GM21825 (cell line): ENCODE measurements at regions not wholly inside any gene's neighbourhood (a gene's known extent, or its start where the extent isn't known, plus 50 kb on each side); places are given as distances from the start of the nearest gene placed in this dataset.
"Not testable (repeated sequence)": the region's sequence is repeated elsewhere in the genome, so short reads cannot be mapped to it uniquely, and the experiment has no call there.

Experiments
- ATAC-seq: cut with Tn5 transposase; IDR thresholded peaks from one replicate; pipeline ENCODE4 v1.9.1; 2021; ENCODE audit warnings: mild to moderate bottlenecking, moderate library complexity; ENCODE audit not compliant: unreplicated experiment

DNA sequence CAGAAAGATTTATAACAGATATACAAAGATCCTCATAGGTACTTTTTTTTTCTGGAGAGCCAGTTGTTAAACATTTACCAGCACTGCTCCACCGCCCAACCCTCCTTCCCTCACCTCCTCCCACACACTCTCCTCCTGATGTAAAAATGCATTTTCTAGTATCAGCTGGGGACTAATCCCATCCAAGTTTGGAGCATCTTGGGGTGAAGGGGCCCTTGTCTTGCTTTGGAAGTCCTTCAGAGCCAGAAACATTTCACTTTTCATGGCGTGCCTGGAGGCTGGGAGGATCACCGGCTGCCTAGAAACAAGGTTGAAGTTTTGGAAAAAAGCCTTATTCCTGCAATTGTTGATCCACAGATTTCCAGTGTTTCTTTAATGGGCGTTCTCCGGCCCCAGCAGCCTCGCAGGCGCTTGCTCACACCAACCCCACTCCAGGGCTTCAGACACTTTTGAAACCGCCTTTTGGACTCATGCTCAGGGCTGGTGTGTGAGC is 165.1 kb upstream of the AFDN start:
- no peak for ATAC-seq

DNA sequence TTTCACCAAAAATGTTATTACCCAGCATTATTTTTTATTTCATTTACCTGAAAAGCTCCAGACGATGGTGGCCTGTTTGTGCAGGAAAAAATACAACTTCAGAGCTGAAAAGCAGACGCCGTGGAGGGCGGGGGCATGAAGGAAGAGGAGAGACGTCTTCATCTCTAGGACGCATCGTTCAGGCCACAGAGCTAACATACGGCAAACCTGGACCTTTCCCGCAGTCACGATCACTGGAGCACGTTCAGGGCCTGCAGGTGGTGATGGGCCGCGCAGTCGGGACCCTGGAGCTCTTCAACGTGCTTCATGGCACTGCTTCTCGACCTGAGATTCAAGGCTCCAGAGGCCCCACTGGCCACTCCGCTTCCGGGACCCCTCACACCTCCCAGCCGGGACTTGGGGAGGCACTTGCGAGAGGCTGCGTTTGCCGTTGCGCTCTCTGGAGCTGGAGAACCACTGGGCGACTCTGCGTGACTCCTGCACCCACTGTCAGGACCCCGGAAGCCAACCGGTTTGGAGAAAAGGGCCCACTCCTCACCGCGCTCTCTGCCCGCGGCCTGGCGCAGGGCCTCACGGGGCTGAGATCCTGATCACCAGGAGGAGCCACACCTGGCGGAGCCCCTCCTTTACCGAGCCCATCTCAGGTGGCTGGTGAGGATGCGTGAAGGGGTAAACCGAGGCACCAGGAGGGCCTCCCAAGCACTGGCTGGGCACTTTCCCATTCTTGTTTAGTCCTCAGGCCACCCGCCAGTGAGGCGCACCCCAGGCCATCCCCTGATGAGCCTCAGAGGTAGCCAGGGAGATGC is 164.4 kb upstream of the AFDN start:
- ATAC-seq: no peak

DNA sequence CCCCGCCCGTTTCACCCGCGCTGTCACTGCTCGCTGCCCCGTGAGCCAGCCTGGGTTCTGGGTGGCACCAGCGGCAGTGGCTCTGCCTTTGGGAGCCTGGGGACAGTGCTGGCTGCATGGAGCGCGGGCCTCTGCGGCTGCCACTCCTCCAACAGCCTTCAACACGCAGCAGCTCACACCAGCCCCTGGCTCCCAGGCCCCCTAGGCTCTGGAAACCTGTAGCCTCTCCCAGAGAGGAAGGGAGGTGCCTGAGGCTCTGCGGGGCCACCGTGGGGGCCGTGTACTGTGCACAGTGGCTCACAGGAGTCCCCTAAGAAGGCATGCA is 163.9 kb upstream of the AFDN start:
- ATAC-seq: no peak

DNA sequence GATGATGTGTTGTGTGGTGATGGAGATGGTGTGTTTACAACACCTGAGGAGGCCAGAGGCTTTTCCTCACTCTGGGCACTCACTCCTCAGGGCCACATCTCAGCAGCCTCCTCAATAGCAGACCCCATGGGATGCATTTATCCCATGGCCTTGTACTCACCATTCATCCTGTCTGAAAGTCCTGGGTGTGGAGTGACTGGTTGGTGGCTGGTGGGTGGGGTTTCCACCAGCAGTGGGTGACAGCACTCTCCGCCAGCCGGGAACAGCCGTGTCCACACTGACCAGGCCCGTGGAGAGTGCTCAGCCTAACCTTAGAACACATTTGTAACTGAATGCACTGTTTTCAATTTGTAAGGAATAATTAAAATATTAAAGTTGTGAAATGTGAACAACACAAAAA is 163.4 kb upstream of the AFDN start:
- no peak for ATAC-seq

DNA sequence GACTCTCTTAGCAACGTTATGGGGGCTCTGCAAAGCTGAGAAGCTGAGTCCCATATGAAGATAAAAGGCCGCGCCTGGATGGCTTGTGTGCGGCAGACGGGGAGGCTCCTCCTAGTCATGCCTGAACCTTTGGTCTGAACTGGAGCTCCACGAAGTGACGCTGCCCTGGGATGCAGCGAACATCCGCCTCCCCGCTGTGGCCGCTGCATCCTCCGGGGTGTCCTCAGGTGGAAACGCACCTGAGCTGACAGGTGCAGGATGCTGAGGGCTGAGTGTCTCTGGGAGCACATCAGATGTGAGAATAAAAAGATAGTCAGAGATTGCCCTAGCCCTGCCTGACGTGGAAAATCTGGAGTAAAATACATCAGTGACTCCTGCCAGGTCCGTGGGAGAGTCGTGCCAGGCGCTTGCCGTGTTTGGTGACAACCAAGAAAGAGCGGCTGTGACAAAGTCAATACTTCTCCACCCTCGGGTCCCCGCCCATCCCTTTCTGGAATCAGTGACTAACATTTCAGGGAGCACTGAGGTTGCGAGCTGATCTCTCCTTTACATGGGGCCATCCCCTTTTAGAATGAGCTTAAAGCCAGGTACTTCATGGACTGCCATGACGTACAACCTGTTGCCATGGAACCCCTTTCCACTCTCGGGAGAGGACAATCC is 162.8 kb upstream of the AFDN start:
- ATAC-seq: no peak

DNA sequence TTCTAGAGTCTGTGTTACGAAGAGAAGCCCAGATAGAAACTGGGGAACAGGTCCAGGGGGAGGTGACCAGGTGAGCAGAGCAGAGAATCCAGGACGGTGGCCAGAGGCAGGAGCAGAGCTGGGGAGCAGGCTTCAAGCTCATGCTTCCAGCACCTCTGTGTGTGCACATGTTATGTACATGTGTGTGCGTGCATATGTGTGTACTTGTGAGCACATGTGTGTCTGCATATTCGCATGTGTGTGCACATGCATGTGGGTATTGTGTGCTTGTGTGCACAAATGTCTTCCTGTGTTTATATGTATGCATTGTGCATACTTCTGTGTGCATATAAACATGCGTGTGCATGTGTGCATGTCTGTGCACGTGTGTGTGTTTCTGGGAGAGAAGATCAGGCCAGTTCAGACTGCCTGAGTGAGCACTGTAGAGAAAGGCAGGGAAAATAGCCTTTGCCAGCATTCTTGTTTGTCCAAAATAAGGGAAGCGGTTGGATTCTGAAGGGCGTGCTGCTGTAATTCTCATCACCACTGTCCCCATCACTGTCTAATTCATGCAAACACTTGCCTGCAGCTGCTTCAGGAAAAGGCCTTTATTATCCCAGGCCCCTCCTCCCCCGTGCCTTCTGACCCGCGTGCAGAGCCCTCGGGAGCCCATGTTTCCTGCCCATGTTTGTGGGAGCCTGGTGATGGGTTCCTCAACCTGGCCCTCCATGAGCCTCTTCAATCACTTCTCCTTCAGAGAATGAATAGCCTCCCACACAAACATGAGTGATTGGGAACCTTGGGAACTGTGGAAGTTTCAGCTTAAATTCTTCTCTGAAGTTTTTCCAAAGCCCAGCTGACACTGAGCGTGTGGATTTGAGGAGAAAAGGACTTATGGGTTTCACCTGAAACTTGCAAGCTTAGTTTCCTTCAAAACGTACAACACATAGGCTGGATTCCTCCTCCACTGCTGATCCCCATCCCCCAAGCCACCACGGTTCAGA is 161.7 kb upstream of the AFDN start:
- ATAC-seq: no peak

DNA sequence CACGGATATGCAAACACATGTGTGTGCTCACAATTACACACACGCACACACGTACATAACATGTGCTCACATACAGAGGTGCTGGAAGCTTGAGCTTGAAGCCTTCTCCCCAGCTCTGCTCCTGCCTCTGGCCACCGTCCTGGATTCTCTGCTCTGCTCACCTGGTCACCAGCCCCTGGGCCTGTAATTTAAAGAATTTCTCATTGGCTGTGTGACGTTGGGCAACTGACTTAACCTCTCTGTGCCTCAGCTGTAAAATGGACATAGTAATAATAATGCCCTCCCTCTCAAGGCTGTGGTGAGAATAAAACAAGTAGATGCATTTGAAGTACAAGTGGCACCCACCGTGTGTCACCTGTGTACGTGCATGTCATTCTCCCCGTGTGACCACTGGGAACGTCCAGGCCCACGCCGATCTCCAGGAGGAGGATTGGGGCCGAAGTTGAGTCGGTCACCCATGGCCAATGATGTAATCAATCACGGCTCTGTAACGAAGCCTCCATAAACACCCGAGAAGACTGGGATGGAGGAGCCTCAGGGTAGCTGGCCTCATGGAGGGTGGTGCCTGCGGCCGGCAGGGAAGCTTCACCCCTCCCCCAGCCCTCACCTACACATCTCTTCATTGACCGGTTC is 160.9 kb upstream of the AFDN start:
- no peak for ATAC-seq

DNA sequence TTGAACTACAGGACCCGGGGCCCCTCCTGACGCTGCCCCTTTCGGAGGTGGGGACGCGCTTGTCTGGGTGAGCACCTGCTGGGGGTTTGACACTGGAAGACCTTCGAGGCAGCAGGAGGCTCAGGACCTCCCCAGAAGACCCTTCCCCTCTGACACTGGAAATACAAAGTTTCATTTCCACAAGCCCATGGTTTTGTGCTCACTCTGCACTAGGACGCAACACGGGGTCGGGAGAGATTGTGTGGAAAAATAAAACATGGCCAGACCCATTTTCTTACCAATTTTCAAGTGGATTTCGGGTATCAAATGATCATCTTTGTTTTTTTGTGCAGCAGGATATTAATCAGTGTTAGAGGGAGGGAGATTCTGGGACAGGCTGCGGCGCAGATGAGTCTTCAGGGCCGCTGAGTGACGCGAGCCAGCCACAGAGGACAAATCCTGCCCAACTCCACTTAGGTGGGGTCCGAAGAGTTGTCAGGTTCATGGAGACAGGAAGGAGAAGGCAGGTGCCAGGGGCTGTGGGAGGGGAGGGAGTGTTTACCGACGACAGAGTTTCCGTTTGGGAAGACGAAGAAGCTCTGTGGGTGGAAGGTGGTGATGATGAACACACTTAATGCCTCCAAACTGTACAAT is 160.0 kb upstream of the AFDN start:
- no peak for ATAC-seq

DNA sequence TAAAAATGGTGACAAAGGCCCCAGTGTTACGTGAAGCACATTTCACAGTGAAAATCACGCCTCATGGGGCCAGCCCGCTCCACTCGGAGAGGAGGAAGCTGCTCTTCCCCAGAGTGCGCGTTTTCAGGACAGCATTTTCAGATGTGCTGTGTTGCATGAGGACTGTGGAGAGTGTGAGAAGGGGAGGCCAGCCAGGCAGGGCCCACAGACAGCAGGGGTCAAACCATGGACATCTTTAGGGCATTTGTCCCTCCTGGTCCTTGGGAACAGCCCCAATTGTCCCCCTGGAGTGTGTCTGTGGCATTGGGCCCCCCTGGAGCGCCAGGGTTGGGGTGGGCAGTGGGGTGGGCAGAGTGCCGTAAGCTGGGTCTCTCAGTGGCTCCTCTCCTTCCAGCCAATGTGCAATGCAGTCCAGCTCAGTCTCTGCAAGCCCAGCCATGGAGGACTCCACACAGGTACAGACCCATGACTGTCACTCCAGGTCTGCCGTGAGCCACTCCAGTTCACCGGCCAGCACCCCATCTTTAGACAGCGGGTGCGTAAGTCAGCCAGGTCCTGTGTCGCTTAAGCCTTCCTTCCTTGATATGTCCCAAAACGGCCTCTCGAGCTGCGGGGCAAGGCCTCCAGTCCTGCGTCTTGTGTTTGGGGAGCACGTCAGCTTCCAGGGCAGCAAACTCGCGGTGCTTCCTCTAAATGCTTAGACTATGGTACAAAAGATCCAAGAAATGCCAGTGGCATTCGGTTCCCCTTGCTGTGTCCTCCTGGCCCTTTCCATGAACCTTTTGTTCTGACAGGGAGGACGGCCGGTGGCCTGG is 159.3 kb upstream of the AFDN start:
- no peak for ATAC-seq

DNA sequence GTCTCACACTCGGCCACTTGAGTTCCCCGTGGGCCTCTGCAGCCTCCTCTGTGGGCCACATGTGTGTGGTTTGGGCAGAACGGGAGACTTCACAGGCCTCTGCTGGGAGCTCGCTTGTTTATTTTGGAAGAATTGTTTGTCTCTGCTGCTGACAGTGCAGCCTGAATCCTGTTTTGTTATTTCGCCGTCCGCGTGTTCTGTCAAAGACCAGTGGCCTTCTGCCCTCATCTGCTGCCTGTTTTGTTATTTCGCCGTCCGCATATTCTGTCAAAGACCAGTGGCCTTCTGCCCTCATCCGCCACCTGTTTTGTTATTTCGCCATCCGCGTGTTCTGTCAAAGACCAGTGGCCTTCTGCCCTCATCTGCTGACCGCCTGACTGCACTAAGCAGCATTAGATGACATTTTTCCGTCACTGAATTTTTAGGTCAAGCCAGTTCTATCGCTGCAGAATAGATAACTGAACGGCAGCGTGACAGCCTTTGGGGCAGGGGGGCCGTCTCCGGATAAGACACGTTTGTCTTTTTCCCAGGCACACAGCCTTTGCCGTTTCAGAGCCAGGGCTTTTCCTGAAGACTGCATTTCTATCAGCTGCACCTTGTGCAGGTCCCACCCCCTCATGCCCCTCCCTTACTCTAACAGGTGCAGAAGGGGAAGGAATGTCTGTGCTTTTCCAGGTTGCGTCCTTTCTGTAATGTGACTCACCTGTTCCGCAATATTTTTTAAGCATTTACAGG is 158.5 kb upstream of the AFDN start:
- ATAC-seq: no peak

DNA sequence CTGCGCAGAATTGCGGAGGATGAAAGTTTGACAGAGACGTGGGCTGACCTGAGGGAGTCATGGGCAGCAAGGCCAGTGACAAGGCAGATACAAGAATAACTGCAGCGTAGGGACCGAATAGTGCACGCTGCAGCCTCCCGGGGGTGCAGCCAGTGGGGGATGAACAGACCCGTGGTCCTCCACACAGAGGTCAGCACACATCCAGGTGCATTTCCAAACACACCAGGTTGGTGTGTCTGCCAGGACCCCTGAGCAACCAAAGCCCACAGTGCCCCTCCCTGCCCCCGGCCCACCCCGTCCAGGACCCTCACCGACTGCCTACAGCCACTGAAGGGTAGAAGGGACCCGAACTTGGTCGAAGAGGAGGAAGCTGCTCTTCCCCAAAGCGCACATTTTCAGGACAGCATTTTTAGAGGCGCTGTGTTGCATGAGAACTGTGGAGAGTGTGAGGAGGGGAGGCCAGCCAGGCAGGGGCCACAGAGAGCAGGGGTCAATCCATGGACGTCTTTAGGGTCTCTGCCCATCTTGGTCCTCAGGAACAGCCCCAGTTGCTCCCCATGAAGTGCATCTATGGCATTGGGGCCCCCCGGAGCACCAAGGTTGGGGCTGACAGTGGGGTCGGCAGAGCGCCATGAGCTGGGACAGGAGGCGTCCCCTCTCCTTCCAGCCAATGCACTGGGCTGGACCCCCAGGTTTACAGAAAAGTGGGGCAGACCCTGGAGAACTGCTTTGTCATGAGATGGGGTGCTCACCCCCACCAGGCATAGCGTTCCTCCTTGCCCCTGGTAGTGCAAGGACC is 157.8 kb upstream of the AFDN start:
- ATAC-seq: no peak

DNA sequence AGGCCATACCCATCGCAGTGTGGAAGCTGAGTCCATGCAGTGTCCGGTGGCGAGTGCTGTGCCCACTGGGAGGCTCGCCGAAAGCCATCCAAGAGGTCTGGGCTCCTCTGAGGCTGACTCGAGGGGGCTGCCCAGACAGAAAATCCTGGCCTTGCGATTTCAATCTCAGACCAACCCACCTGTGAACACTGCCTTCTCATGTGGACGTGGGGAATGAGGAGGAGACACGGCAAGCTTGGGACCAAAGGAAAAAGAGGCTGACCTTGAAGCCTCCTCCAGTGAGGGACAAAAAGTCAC is 157.2 kb upstream of the AFDN start:
- ATAC-seq: no peak

DNA sequence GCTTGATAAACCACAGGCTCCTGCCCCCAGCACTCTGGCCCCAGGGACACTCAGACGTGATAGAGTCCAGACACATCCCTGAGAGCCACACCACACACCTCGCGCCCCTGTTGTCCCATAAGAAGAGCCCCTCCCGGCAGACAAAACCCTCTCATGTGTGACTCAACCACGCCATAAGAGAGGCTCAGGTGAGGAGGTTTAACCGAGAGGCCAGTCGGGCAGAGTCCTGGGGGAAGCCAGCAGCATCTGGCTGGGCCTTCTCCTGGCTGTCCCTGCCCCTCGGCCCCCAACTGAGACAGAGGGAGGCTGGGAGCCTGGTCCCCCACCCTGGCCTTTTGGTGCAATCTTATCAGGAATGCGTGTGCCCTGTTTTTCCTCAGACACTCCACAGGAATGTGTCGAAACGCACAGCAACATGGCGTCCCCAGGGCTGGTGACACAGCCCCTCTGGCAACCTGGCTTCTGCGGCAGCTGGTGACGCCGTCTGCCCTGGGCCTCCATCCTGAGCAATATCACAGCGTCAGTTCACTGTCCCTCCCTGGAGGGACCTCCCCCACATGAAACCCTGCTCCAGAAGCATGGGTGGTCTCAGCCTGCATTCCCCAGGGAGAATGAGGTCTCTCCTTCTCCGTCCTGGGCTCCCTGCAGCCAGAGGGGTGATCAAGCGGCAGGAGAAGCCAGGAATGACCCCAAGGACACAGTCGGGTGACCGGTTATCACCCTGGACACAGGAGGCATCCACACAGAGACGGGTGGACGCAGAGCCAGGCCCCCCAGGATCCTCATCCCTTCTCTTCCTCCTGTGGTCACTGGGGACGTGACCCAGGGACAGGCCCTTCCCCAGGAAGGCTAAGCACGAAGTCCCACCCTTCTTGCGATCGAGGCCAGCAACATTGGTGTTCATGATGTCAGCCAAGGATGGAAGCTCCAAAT is 156.6 kb upstream of the AFDN start:
- no peak for ATAC-seq

DNA sequence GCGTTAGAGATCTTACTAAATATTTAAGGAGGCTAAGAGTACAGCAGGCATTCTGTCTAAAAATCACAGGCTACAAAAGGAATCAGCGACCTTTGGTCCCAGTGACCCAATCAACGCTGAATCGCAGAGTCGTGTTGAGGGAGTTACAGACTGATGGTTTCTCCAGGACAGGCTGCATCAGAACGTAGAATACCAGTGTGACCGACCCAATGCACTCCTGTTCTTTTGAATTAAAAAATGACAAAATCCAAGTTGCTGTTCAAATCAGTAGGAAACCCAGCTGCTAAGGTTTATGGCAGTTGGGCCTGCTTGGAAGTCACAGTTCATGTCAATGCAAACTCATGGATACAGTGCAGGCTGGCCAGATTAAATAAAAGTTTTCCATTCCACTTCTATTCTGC is 155.8 kb upstream of the AFDN start:
- ATAC-seq: no peak

DNA sequence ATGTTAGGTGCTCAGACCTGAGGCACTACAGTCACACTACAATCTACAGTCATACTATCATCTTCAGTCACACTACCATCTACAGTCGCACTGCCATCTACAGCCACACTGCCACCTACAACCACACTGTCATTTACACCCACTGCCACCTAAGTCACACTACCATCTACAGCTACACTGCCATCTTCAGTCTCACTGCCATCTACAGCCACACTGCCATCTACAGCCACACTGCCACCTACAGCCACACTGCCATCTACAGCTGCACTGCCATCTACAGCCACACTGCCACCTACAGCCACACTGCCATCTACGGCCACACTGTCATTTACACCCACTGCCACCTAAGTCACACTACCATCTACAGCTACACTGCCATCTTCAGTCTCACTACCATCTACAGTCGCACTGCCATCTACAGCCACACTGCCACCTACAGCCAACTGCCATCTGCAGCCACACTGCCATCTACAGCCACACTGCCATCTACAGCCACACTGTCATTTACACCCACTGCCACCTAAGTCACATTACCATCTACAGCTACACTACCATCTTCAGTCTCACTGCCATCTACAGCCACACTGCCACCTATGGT is 155.2 kb upstream of the AFDN start:
- ATAC-seq: not testable (repeated sequence)

DNA sequence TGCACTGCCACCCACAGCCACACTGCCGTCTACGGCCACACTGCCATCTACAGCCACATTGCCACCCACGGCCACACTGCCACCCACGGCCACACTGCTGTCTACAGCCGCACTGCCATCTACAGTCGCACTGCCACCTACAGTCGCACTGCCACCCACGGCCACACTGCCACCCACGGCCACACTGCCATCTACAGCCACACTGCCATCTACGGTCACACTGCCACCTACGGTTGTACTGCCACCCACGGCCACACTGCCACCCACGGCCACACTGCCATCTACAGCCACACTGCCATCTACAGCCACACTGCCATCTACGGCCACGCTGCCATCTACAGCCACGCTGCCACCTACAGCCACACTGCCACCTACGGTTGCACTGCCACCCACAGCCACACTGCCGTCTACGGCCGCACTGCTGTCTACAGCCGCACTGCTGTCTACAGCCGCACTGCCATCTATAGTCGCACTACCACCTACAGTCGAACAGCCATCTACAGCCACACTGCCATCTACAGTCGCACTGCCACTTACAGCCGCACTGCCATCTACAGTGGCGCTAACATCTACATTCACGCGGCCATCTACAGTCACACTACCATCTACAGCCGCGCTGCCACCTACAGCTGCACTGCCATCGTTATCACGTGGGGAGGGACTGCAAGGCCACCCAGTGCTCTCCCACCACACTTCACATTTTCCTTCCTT is 154.6 kb upstream of the AFDN start:
- ATAC-seq: no peak
